HCT116 (cell line): ENCODE measurements at regions not wholly inside any gene's neighbourhood (a gene's known extent, or its start where the extent isn't known, plus 50 kb on each side); places are given as distances from the start of the nearest gene placed in this dataset.
A peak's percentile ranks its signal among the peaks of the same experiment; 100 is the strongest.

ENCODE experiments used
- ATAC-seq: fragments of 200-7000 bp; cut with Tn5 transposase; 2 replicates; pipeline ENCODE4 v1.9.1; 2020; ENCODE audit warnings: mild to moderate bottlenecking, moderate library complexity
- BruUV-seq: library from RNA; stranded (reverse); fragments of 400-500 nt; replicated peaks from 2 replicates; lab custom pipeline; 2021; lab: Mats Ljungman, UMichigan
- CTCF ChIA-PET: fragments of 300-600 bp; sonication (Branson Sonifier 250); formaldehyde crosslinking; loops from one replicate; lab custom pipeline; 2021; ENCODE audit warnings: antibody characterized with exemption; lab: Charles Lee
- POLR2A ChIA-PET: fragments of 300-600, 350-600 bp; sonication (Branson Sonifier 250); formaldehyde crosslinking; loops from one replicate; lab custom pipeline; 2021; ENCODE audit warnings: antibody characterized with exemption; lab: Charles Lee
- RAD21 ChIA-PET, 2 experiments: fragments of 300-600 bp; sonication (Branson Sonifier 250); formaldehyde crosslinking; loops; one replicate each; lab custom pipeline; 2023; ENCODE audit warnings: low total read pairs in 2 of 2; ENCODE audit not compliant: uncharacterized antibody in 2 of 2, unreplicated experiment in 2 of 2, low non-redundant PET in 1 of 2; lab: Charles Lee
- DNase-seq: peaks from one replicate; pipeline ENCODE4 v3.0.0-alpha.2; 2010; ENCODE audit warnings: low read depth, low spot score
- H2AFZ ChIP-seq: fragments of 200-600 bp; shearing (Covaris generic), sonication (generic); 2 replicates; pipeline ENCODE4 v1.6.1; 2017; ENCODE audit warnings: low read depth, mixed run types, mixed read lengths, antibody characterized with exemption, low read length; ENCODE audit not compliant: poor library complexity, severe bottlenecking
- H3K27ac ChIP-seq: 2 replicates; pipeline ENCODE4 v1.5.1; 2012; ENCODE audit warnings: low read depth, low read length
- H3K27me3 ChIP-seq: fragments of 200-600 bp; sonication (generic); 2 replicates; pipeline ENCODE4 v1.6.1; 2016; ENCODE audit warnings: mixed run types, low read length, mixed read lengths; ENCODE audit not compliant: insufficient read depth
- H3K36me3 ChIP-seq, 2 experiments: fragments of 200-500 bp in 1 of 2; fragments of 200-600 bp in 1 of 2; sonication (Bioruptor generic) in 1 of 2; sonication (generic) in 1 of 2; 2 replicates each; pipeline versions ENCODE4 v1.5.1 to v1.6.1; 2014 to 2016; ENCODE audit warnings: low read length in 2 of 2, inconsistent platforms in 1 of 2, mixed read lengths in 1 of 2, mixed run types in 1 of 2; ENCODE audit not compliant: insufficient read depth in 2 of 2, control insufficient read depth in 1 of 2
- H3K4me1 ChIP-seq, 2 experiments: fragments of 200-600 bp in 1 of 2; sonication (generic) in 1 of 2; 2 replicates each; pipeline versions ENCODE4 v1.5.1 to v1.6.1; 2012 to 2017; ENCODE audit warnings: low read length in 2 of 2, inconsistent platforms in 1 of 2, mild to moderate bottlenecking in 1 of 2, mixed read lengths in 1 of 2, mixed run types in 1 of 2, moderate library complexity in 1 of 2; ENCODE audit not compliant: insufficient read depth in 2 of 2, control insufficient read depth in 1 of 2
- H3K4me2 ChIP-seq: fragments of 200-600 bp; sonication (generic); 2 replicates; pipeline ENCODE4 v1.6.1; 2017; ENCODE audit warnings: mixed run types, low read length, mixed read lengths
- H3K4me3 ChIP-seq, 2 experiments: fragments of 200-600 bp in 1 of 2; sonication (generic) in 1 of 2; replicated peaks in 1 of 2; 2 replicates each; pipeline ENCODE4 v1.5.1; 2011 to 2016; ENCODE audit warnings: low read length in 2 of 2, control low read depth in 1 of 2, low read depth in 1 of 2, mild to moderate bottlenecking in 1 of 2, mixed read lengths in 1 of 2, mixed run types in 1 of 2
- H3K79me2 ChIP-seq: fragments of 200-600 bp; sonication (generic); 2 replicates; pipeline ENCODE4 v1.6.1; 2017; ENCODE audit warnings: mild to moderate bottlenecking, mixed run types, low read length, moderate library complexity, mixed read lengths; ENCODE audit not compliant: insufficient read depth
- H3K9ac ChIP-seq: fragments of 200-600 bp; sonication (generic); 2 replicates; pipeline ENCODE4 v1.6.1; 2016; ENCODE audit warnings: low read length, mixed read lengths
- H3K9me2 ChIP-seq: fragments of 200-600 bp; sonication (generic), shearing (Covaris generic); 2 replicates; pipeline ENCODE4 v1.6.1; 2017; ENCODE audit warnings: mixed run types, mild to moderate bottlenecking, moderate library complexity; ENCODE audit not compliant: insufficient read depth
- H3K9me3 ChIP-seq, 2 experiments: fragments of 200-500 bp in 1 of 2; fragments of 200-600 bp in 1 of 2; sonication (Bioruptor generic) in 1 of 2; sonication (generic) in 1 of 2; 2 replicates each; pipeline ENCODE4 v1.6.1; 2014 to 2017; ENCODE audit warnings: low read length in 2 of 2, mixed read lengths in 2 of 2, inconsistent platforms in 1 of 2, low read depth in 1 of 2, mild to moderate bottlenecking in 1 of 2, mixed run types in 1 of 2, moderate library complexity in 1 of 2; ENCODE audit not compliant: control insufficient read depth in 1 of 2, insufficient read depth in 1 of 2
- H4K20me1 ChIP-seq: fragments of 200-600 bp; sonication (generic), shearing (Covaris generic); 2 replicates; pipeline ENCODE4 v1.6.1; 2017; ENCODE audit warnings: mixed run types, mild to moderate bottlenecking, moderate library complexity; ENCODE audit not compliant: insufficient read depth
- CEBPB ChIP-seq: IDR thresholded peaks from 2 replicates; pipeline ENCODE4 v1.6.1; 2012; ENCODE audit warnings: low read depth
- ELF1 ChIP-seq: IDR thresholded peaks from 2 replicates; pipeline ENCODE4 v1.6.1; 2012; ENCODE audit warnings: low read depth, borderline replicate concordance
- EZH2 ChIP-seq: fragments of 200-600 bp; sonication (generic); IDR thresholded peaks from 2 replicates; pipeline ENCODE4 v1.6.1; 2017; ENCODE audit warnings: antibody characterized with exemption, mixed run types
- FOSL1 ChIP-seq: IDR thresholded peaks from 2 replicates; pipeline ENCODE4 v1.6.1; 2012; ENCODE audit warnings: low read depth
- POLR2AphosphoS5 ChIP-seq: IDR thresholded peaks from 2 replicates; pipeline ENCODE4 v1.6.1; 2011; ENCODE audit warnings: mild to moderate bottlenecking, low read depth, low read length, moderate library complexity
- intact Hi-C: fragments of 100-400 bp; cut with micrococcal nuclease; formaldehyde crosslinking; loops from 2 replicates; pipeline ENCODE4 v1.10.0; 2022

DNA sequence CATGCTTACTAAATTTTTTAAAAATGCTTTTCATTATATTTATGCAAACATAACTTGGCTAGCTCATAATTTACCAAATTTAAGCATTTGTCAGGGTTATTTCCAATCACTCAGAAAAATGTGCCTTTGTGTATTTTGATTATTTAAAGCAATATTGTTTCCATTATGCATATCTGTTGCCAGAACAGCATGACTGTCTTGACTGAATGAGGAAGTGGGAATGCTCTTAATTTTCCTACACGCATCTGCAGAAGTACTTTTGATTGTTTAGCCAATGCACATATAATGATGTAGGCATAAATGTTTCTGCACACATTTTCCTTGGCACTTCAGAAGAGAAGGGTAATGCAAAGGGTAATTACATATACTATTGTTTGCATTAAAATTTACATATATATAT lies 92.5 kb upstream of the ADGRL2 start:
- Histone ChIP-seq H3K36me3 (no peaks in the 10 kb centered on the region), H3K9me2 (peaks cover 4% of the 10 kb centered on the region; the same call in 1 of the 2 replicates), H3K27ac (no peak overlapping the region), H3K27me3 (no peaks in the 10 kb centered on the region), H3K9me3 (no peaks in the 10 kb centered on the region; a peak in 1 of 4 replicates), H3K4me3 (no peak overlapping the region), H3K79me2 (no peaks in the 10 kb centered on the region), H4K20me1 (no peaks in the 10 kb centered on the region), H3K4me2 (no peak overlapping the region), H2AFZ (no peak overlapping the region), H3K9ac (no peak overlapping the region), H3K4me1 (peaks cover 0 to 16% of the 10 kb centered on the region in 2 experiments; a peak in 2 of 4 replicates)
- intact Hi-C loops, result no loop called here
- POLR2A ChIA-PET, result no interaction called here
- BruUV-seq, result no TSS peak
- RAD21 ChIA-PET, result no interaction called here
- TF ChIP-seq FOSL1, result no peak
- ATAC-seq, result no peak
- DNase-seq, result no peak
- CTCF ChIA-PET, result no interaction called here

- Histone ChIP-seq H3K79me2 (no peaks in the 10 kb centered on the region), H3K9me2 (peaks cover 4% of the 10 kb centered on the region; the same call in 1 of the 2 replicates), H3K4me1 (peaks cover 0 to 25% of the 10 kb centered on the region in 2 experiments; a peak in 2 of 4 replicates), H3K27ac (no peak overlapping the region), H3K9ac (no peak overlapping the region), H2AFZ (peak overlapping the region; percentile 32), H3K4me3 (no peak overlapping the region), H3K4me2 (peak overlapping the region; percentile 28), H3K27me3 (no peaks in the 10 kb centered on the region), H4K20me1 (no peaks in the 10 kb centered on the region), H3K36me3 (no peaks in the 10 kb centered on the region), H3K9me3 (no peaks in the 10 kb centered on the region; a peak in 1 of 4 replicates)
- TF ChIP-seq POLR2AphosphoS5, result no peak
- TF ChIP-seq ELF1, result no peak
- no peak for TF ChIP-seq EZH2
- no peak for TF ChIP-seq CEBPB
- DNase-seq (no peak), ATAC-seq (no peak)
- POLR2A ChIA-PET, result no interaction called here
- intact Hi-C loops, result no loop called here
- CTCF ChIA-PET, result interaction anchor here (0.8 kb wide), 1 partner anchor 178 kb away, joined by 4 read pairs; no protein-coding TSS in a partner anchor
- RAD21 ChIA-PET, result no interaction called here
- no TSS peak for BruUV-seq
These were observed 93.9 kb upstream of the ADGRL2 start for GRCh38 chr1:81706650-81707435.
